Stimulated activated naive B cell treated with anti-CD40 and anti-IgM and Interleukin-4, amounts not matched to agents 10 μg/mL and 1 μg/mL and 100 μg/mL, for 72 hours (primary cell): ENCODE measurements at regions not wholly inside any gene's neighbourhood (a gene's known extent, or its start where the extent isn't known, plus 50 kb on each side); places are given as distances from the start of the nearest gene placed in this dataset.
"Not testable (repeated sequence)": the region's sequence is repeated elsewhere in the genome, so short reads cannot be mapped to it uniquely, and the experiment has no call there.

Experiments
- ATAC-seq, 2 donors: fragments of 150-1000 bp; cut with Tn5 transposase; replicated peaks; 2 replicates each; pipeline ENCODE4 v1.10.0; 2021; ENCODE audit warnings: moderate library complexity in 1 of 2
- DNase-seq: peaks from one replicate; pipeline ENCODE4 v3.0.0; 2021
- H3K27ac Mint-ChIP-seq: one replicate; pipeline ENCODE4 v1.8.0; 2022; ENCODE audit warnings: mild to moderate bottlenecking, mixed read lengths
- H3K27me3 Mint-ChIP-seq, 2 donors: one replicate each; pipeline ENCODE4 v1.8.0; 2022; ENCODE audit warnings: mixed read lengths in 2 of 2
- H3K36me3 Mint-ChIP-seq, 2 donors: one replicate each; pipeline ENCODE4 v1.8.0; 2022; ENCODE audit warnings: mixed read lengths in 2 of 2, mild to moderate bottlenecking in 1 of 2
- H3K4me1 Mint-ChIP-seq, 2 donors: one replicate each; pipeline ENCODE4 v1.8.0; 2022; ENCODE audit warnings: mixed read lengths in 2 of 2, mild to moderate bottlenecking in 1 of 2
- H3K4me3 Mint-ChIP-seq, 2 donors: one replicate each; pipeline ENCODE4 v1.8.0; 2022; ENCODE audit warnings: mild to moderate bottlenecking in 2 of 2, mixed read lengths in 2 of 2, moderate library complexity in 1 of 2
- H3K9me3 Mint-ChIP-seq, 2 donors: one replicate each; pipeline ENCODE4 v1.8.0; 2022; ENCODE audit warnings: mixed read lengths in 2 of 2, mild to moderate bottlenecking in 1 of 2

GRCh38 chr3:181616088-181617070, 95.3 kb upstream of the SOX2 start:
- DNase-seq = no peak
- no peaks in the 10 kb centered on the region for H3K27me3 Mint-ChIP-seq
- H3K4me3 Mint-ChIP-seq = no peak overlapping the region
- no peak for ATAC-seq
- no peaks in the 10 kb centered on the region for H3K9me3 Mint-ChIP-seq
- no peak overlapping the region for H3K27ac Mint-ChIP-seq
- H3K36me3 Mint-ChIP-seq = no peaks in the 10 kb centered on the region
- no peaks in the 10 kb centered on the region for H3K4me1 Mint-ChIP-seq

GRCh38 chr3:181615666-181616065, 96.1 kb upstream of the SOX2 start:
- no peak for ATAC-seq
- Mint-ChIP-seq H3K4me3 (no peak overlapping the region), H3K27ac (no peak overlapping the region), H3K4me1 (no peaks in the 10 kb centered on the region), H3K9me3 (no peaks in the 10 kb centered on the region), H3K27me3 (no peaks in the 10 kb centered on the region), H3K36me3 (no peaks in the 10 kb centered on the region)
- DNase-seq = no peak

GRCh38 chr3:181614878-181615277, 96.8 kb upstream of the SOX2 start:
- no peaks in the 10 kb centered on the region for H3K36me3 Mint-ChIP-seq
- ATAC-seq = no peak
- H3K9me3 Mint-ChIP-seq = no peaks in the 10 kb centered on the region
- H3K27ac Mint-ChIP-seq = no peak overlapping the region
- H3K27me3 Mint-ChIP-seq = no peaks in the 10 kb centered on the region
- H3K4me3 Mint-ChIP-seq = no peak overlapping the region
- no peaks in the 10 kb centered on the region for H3K4me1 Mint-ChIP-seq
- no peak for DNase-seq

- Mint-ChIP-seq H3K36me3 (no peaks in the 10 kb centered on the region), H3K27me3 (no peaks in the 10 kb centered on the region), H3K9me3 (no peaks in the 10 kb centered on the region), H3K27ac (no peak overlapping the region), H3K4me3 (no peak overlapping the region), H3K4me1 (no peaks in the 10 kb centered on the region)
- DNase-seq = no peak
- ATAC-seq = no peak
These were observed 97.9 kb upstream of the SOX2 start for GRCh38 chr3:181613813-181614212.

GRCh38 chr3:181613191-181613590, 98.5 kb upstream of the SOX2 start:
- Mint-ChIP-seq H3K27me3 (no peaks in the 10 kb centered on the region), H3K27ac (no peak overlapping the region), H3K4me1 (no peaks in the 10 kb centered on the region), H3K9me3 (no peaks in the 10 kb centered on the region), H3K4me3 (no peak overlapping the region), H3K36me3 (no peaks in the 10 kb centered on the region)
- DNase-seq = no peak
- no peak for ATAC-seq

- H3K27me3 Mint-ChIP-seq = no peaks in the 10 kb centered on the region
- ATAC-seq (no peak), DNase-seq (no peak)
- H3K27ac Mint-ChIP-seq = no peak overlapping the region
- no peaks in the 10 kb centered on the region for H3K9me3 Mint-ChIP-seq
- no peaks in the 10 kb centered on the region for H3K4me1 Mint-ChIP-seq
- H3K36me3 Mint-ChIP-seq = no peaks in the 10 kb centered on the region
- H3K4me3 Mint-ChIP-seq = no peak overlapping the region
These were observed 100.8 kb upstream of the SOX2 start for GRCh38 chr3:181610973-181611265.

GRCh38 chr3:181610083-181610972, 101.4 kb upstream of the SOX2 start:
- ATAC-seq = no peak
- no peaks in the 10 kb centered on the region for H3K36me3 Mint-ChIP-seq
- DNase-seq = no peak
- H3K27ac Mint-ChIP-seq = no peak overlapping the region
- H3K27me3 Mint-ChIP-seq = no peaks in the 10 kb centered on the region
- H3K4me3 Mint-ChIP-seq = no peak overlapping the region
- H3K4me1 Mint-ChIP-seq = no peaks in the 10 kb centered on the region
- H3K9me3 Mint-ChIP-seq = no peaks in the 10 kb centered on the region

GRCh38 chr3:181609030-181609767, 102.5 kb upstream of the SOX2 start:
- Mint-ChIP-seq H3K27me3 (no peaks in the 10 kb centered on the region), H3K36me3 (no peaks in the 10 kb centered on the region), H3K4me1 (no peaks in the 10 kb centered on the region), H3K27ac (no peak overlapping the region), H3K4me3 (no peak overlapping the region), H3K9me3 (no peaks in the 10 kb centered on the region)
- ATAC-seq = no peak
- no peak for DNase-seq

- Mint-ChIP-seq H3K9me3 (no peaks in the 10 kb centered on the region), H3K4me3 (no peak overlapping the region), H3K27ac (no peak overlapping the region), H3K4me1 (no peaks in the 10 kb centered on the region), H3K27me3 (no peaks in the 10 kb centered on the region), H3K36me3 (no peaks in the 10 kb centered on the region)
- ATAC-seq (no peak), DNase-seq (no peak)
These were observed 107.5 kb upstream of the SOX2 start for GRCh38 chr3:181604267-181604666.

GRCh38 chr3:181596126-181596525, 115.6 kb upstream of the SOX2 start:
- Mint-ChIP-seq H3K9me3 (peaks cover 5 to 7% of the 10 kb centered on the region in 2 donors), H3K27me3 (no peaks in the 10 kb centered on the region), H3K27ac (no peak overlapping the region), H3K4me3 (no peak overlapping the region), H3K4me1 (no peaks in the 10 kb centered on the region), H3K36me3 (no peaks in the 10 kb centered on the region)
- DNase-seq (no peak), ATAC-seq (no peak)

- H3K9me3 Mint-ChIP-seq = peaks cover 19 to 25% of the 10 kb centered on the region in 2 donors
- DNase-seq, ATAC-seq, H3K27ac Mint-ChIP-seq, H3K36me3 Mint-ChIP-seq, H3K27me3 Mint-ChIP-seq, H3K4me3 Mint-ChIP-seq, H3K4me1 Mint-ChIP-seq: not testable (repeated sequence)
These were observed 120.8 kb upstream of the SOX2 start for GRCh38 chr3:181590939-181591338.

- no peaks in the 10 kb centered on the region for H3K27me3 Mint-ChIP-seq
These were observed 129.1 kb upstream of the SOX2 start for GRCh38 chr3:181582619-181583018.

GRCh38 chr3:181581656-181582055, 130.1 kb upstream of the SOX2 start:
- Mint-ChIP-seq H3K9me3 (no peaks in the 10 kb centered on the region), H3K4me3 (no peak overlapping the region)

More at GRCh38 chr3:181582619-181583018, 129.1 kb upstream of the SOX2 start:
- H3K36me3 Mint-ChIP-seq = no peaks in the 10 kb centered on the region
- no peak overlapping the region for H3K27ac Mint-ChIP-seq
- ATAC-seq = no peak
- no peak for DNase-seq
- no peaks in the 10 kb centered on the region for H3K4me1 Mint-ChIP-seq
- peaks cover 0 to 4% of the 10 kb centered on the region in 2 donors for H3K9me3 Mint-ChIP-seq
- H3K4me3 Mint-ChIP-seq = no peak overlapping the region

GRCh38 chr3:181578743-181579142, 133.0 kb upstream of the SOX2 start:
- no peak for DNase-seq
- Mint-ChIP-seq H3K36me3 (no peaks in the 10 kb centered on the region), H3K4me3 (no peak overlapping the region), H3K4me1 (no peaks in the 10 kb centered on the region), H3K27me3 (no peaks in the 10 kb centered on the region), H3K27ac (no peak overlapping the region), H3K9me3 (peaks cover 0 to 2% of the 10 kb centered on the region in 2 donors)
- no peak for ATAC-seq

More at GRCh38 chr3:181581656-181582055, 130.1 kb upstream of the SOX2 start:
- Mint-ChIP-seq H3K4me1 (no peaks in the 10 kb centered on the region), H3K36me3 (no peaks in the 10 kb centered on the region), H3K27me3 (no peaks in the 10 kb centered on the region), H3K27ac (no peak overlapping the region)
- DNase-seq (no peak), ATAC-seq (no peak)
